Fibroblast of the aortic adventitia (primary cell): ENCODE measurements at regions not wholly inside any gene's neighbourhood (a gene's known extent, or its start where the extent isn't known, plus 50 kb on each side); places are given as distances from the start of the nearest gene placed in this dataset.

Experiments used
- DNase-seq: peaks from one replicate; pipeline ENCODE4 v3.0.0-alpha.2; 2010; ENCODE audit warnings: low read depth
- H3K4me3 ChIP-seq: 2 replicates; pipeline ENCODE4 v1.5.1; 2011; ENCODE audit warnings: low read depth, mild to moderate bottlenecking, control low read depth, low read length, moderate library complexity
- TF ChIP-seq, protein P1 (sequence below): IDR thresholded peaks from 2 replicates; pipeline ENCODE4 v1.5.1; 2011; ENCODE audit warnings: mild to moderate bottlenecking, low read length, control low read depth, inconsistent platforms; ENCODE audit not compliant: insufficient read depth

DNA sequence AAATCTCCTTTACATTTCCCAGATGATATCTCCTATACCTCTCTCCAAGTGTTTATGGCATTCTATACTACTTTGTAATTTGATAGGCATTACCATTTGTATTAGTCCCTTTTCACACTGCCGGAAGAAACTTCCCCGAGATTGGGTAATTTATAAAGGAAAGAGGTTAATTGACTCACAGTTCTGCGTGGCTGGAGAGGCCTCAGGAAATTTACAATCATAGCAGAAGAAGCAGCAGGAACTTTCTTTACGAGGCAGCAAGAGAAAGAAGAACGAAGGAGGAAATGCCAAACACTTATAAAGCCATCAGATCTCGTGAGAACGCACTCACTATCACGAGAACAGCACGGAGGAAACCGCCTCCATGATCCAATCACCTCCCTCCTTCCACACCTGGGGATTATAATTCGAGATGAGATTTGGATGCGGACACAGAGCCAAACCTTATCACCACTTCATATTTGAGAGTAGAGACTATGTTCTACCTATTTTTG is 1194.6 kb downstream of the SORCS1 start:
- TF ChIP-seq, protein P1, sequence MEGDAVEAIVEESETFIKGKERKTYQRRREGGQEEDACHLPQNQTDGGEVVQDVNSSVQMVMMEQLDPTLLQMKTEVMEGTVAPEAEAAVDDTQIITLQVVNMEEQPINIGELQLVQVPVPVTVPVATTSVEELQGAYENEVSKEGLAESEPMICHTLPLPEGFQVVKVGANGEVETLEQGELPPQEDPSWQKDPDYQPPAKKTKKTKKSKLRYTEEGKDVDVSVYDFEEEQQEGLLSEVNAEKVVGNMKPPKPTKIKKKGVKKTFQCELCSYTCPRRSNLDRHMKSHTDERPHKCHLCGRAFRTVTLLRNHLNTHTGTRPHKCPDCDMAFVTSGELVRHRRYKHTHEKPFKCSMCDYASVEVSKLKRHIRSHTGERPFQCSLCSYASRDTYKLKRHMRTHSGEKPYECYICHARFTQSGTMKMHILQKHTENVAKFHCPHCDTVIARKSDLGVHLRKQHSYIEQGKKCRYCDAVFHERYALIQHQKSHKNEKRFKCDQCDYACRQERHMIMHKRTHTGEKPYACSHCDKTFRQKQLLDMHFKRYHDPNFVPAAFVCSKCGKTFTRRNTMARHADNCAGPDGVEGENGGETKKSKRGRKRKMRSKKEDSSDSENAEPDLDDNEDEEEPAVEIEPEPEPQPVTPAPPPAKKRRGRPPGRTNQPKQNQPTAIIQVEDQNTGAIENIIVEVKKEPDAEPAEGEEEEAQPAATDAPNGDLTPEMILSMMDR = no peak
- no peak for DNase-seq
- no peak overlapping the region for H3K4me3 ChIP-seq

DNA sequence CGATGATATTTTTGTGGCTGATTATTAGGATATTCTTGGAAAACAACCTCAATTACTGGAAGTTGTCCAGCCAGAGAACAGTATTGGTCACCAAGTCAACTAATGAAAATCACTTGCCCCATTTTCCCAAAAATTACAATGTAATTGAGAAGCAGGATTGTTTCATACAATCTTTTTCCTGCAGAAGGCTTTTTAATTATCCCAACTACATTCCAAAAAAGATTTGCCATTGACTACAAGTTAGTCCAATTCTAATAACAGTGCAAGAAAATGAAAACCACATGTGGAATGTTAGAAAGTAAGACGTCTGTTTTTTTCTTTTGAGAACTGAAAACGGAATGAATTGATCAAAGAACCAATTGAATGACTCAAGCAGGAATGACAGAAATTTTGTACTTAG is 1195.8 kb downstream of the SORCS1 start:
- DNase-seq = no peak
- no peak overlapping the region for H3K4me3 ChIP-seq
- TF ChIP-seq, protein P1 = no peak

DNA sequence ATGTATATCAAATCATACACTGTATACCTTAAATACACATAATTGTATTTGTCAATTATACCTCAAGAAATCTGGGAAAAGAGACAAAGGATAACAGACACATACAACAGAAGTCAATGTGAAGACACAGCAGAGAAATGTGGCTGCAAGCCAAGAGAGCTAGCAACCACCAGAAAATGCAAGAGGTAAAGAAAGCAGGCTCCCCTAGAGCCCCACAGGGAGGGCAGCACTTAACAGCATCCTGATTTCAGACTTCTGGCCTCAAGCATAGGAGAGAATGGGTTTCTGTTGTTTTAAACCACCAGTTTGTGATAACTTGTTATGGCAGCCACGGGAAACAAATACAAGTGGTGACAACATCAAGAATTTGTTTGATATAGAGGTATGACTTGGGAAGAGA is 1197.2 kb downstream of the SORCS1 start:
- TF ChIP-seq, protein P1 = no peak
- no peak overlapping the region for H3K4me3 ChIP-seq
- no peak for DNase-seq

DNA sequence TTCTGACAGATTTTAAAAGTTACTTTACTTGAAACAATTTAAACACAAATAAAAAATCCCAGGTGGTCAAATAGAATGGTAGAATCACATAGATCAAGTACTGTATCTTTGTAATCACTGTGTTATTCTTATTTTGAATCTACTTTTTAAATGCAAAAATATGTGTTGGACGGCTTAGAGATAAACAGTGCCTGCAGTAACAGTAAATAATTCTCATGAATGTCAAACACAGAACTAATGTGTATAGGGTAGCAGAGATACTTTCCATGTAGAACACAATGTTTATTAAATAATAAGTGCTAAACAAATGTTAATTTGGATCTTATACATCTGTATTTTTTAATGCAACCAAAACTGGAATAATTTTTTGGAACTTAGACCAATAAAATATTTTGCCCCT is 1199.4 kb downstream of the SORCS1 start:
- TF ChIP-seq, protein P1 = no peak
- DNase-seq = no peak

DNA sequence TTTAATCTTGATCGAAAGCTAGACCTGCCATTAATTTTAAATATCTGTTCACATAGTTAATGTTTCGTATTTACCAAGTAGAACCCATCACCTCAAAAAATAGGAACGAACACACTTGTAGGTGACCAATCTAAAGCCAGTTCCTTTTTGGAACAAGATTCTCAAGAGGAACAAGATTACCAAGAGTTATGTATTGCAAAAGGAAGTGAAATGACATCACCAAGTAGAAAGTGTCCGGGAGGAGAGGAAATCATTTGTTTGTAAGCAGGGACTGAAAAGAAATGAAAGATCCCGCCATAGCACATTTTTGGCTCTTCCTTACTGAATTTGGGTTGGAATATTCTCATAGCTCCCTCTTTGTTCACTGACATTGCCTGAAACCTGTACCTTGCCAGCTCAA is 1200.5 kb downstream of the SORCS1 start:
- H3K4me3 ChIP-seq = no peak overlapping the region
- DNase-seq = no peak
- TF ChIP-seq, protein P1 = no peak

More for the DNA sequence above, 1199.4 kb downstream of the SORCS1 start:
- no peak overlapping the region for H3K4me3 ChIP-seq

DNA sequence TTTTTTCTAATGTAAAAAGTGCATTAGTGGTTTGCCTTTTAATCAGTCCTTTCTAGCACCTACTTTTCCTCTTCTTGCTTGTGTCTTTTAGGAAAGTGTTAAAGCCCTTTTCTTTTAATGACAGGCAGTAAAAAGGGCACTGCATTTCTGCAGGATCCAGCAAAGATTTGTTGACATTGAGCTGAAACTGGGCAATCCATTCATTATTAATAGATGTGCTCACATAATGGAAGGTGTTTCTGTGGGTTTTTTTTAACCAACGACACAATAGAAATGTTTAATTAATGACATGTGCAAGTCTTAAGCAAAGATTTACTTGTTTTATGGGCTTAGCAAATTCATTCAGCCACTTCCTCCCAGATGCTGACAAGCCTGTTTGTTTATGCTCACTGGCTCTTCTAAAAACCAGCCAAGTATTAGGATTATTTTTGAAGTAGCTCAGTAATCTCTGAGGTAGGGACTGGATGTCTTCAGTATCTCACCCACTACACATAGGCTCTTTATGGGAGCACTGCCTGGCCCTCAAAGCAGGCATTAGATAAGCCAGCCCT is 1201.1 kb downstream of the SORCS1 start:
- no peak for DNase-seq
- TF ChIP-seq, protein P1 = no peak
- no peak overlapping the region for H3K4me3 ChIP-seq

DNA sequence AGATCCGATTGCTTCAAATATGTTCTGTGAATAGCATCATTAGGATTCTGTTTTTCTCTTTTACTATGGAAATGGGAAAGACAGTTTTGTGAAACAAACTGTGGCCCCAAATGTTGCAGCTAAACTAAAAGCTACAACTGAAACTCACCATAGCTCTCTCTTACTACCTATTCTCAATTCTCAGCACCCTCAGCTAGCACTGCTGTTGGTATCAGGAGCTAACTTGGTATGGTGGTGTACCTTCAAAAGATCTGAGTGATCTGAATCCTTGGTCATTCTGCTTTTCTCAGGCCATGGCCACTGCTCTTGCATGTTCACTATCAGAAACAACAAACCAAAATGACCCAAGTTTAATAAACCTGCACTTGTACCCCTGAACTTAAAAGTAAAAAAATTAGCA is 1208.0 kb downstream of the SORCS1 start:
- DNase-seq = no peak
- no peak overlapping the region for H3K4me3 ChIP-seq
- TF ChIP-seq, protein P1 = no peak
